ENCODE measurements at regions not wholly inside any gene's neighbourhood (a gene's known extent, or its start where the extent isn't known, plus 50 kb on each side); places are given as distances from the start of the nearest gene placed in this dataset.

DNA sequence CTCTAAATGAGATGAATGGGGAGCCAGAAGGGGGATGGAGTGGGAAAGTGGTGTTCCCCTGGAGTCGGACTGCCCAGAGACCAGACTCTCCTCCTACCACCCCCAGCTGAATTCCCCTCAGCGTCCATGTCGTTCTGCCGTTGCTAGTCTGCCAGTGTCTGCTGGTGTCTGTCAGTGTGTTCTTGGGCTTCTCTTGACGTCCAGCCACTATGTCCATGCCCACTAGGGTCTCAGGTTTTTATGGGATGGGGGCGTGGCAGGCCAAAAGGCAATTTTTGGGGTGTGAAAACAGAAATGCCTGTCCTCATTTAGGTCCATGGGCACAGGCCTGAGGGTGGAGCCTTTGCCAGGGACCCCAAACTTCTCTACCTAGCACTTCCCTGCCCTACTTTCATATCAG is 589.6 kb downstream of the IGSF11 start:
- TF ChIP-seq POLR2A (IDR thresholded peaks at IDR 0.05), result no peak
- TF ChIP-seq, protein P1, sequence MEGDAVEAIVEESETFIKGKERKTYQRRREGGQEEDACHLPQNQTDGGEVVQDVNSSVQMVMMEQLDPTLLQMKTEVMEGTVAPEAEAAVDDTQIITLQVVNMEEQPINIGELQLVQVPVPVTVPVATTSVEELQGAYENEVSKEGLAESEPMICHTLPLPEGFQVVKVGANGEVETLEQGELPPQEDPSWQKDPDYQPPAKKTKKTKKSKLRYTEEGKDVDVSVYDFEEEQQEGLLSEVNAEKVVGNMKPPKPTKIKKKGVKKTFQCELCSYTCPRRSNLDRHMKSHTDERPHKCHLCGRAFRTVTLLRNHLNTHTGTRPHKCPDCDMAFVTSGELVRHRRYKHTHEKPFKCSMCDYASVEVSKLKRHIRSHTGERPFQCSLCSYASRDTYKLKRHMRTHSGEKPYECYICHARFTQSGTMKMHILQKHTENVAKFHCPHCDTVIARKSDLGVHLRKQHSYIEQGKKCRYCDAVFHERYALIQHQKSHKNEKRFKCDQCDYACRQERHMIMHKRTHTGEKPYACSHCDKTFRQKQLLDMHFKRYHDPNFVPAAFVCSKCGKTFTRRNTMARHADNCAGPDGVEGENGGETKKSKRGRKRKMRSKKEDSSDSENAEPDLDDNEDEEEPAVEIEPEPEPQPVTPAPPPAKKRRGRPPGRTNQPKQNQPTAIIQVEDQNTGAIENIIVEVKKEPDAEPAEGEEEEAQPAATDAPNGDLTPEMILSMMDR (IDR thresholded peaks at IDR 0.05), result no peak
- no peak for TF ChIP-seq POLR2AphosphoS5 (IDR thresholded peaks at IDR 0.05)

All from prostate gland (tissue), 2 donors.